ENCODE measurements at regions not wholly inside any gene's neighbourhood (a gene's known extent, or its start where the extent isn't known, plus 50 kb on each side); places are given as distances from the start of the nearest gene placed in this dataset.

- H3K27ac ChIP-seq = no peak overlapping the region
- TF ChIP-seq CTCF (IDR thresholded peaks at IDR 0.05) = no peak
- TF ChIP-seq ZFX (IDR thresholded peaks at IDR 0.05; ENCODE audit: borderline replicate concordance) = no peak
Observed at GRCh38 chr17:77306790-77307478, 166.2 kb downstream of the SEC14L1 start.

GRCh38 chr17:77307479-77308198 lies 166.9 kb downstream of the SEC14L1 start:
- no peak overlapping the region for H3K27ac ChIP-seq
- TF ChIP-seq ZFX (IDR thresholded peaks at IDR 0.05; ENCODE audit: borderline replicate concordance) (no peak), CTCF (IDR thresholded peaks at IDR 0.05) (no peak)

- no peak overlapping the region for H3K27ac ChIP-seq
Observed at GRCh38 chr17:77308861-77309726, 168.3 kb downstream of the SEC14L1 start.

GRCh38 chr17:77310336-77310735 lies 169.6 kb downstream of the SEC14L1 start:
- TF ChIP-seq ZFX (IDR thresholded peaks at IDR 0.05; ENCODE audit: borderline replicate concordance) = no peak
- no peak for TF ChIP-seq CTCF (IDR thresholded peaks at IDR 0.05)
- no peak overlapping the region for H3K27ac ChIP-seq

More at GRCh38 chr17:77308861-77309726, 168.3 kb downstream of the SEC14L1 start:
- TF ChIP-seq CTCF (IDR thresholded peaks at IDR 0.05) (no peak), ZFX (IDR thresholded peaks at IDR 0.05; ENCODE audit: borderline replicate concordance) (no peak)

GRCh38 chr17:77311371-77311981 lies 170.7 kb downstream of the SEC14L1 start:
- TF ChIP-seq CTCF (IDR thresholded peaks at IDR 0.05) = no peak
- TF ChIP-seq ZFX (IDR thresholded peaks at IDR 0.05; ENCODE audit: borderline replicate concordance) = no peak
- H3K27ac ChIP-seq = no peak overlapping the region

- H3K27ac ChIP-seq = no peak overlapping the region
- TF ChIP-seq ZFX (IDR thresholded peaks at IDR 0.05; ENCODE audit: borderline replicate concordance) = no peak
Observed at GRCh38 chr17:77312061-77312701, 171.4 kb downstream of the SEC14L1 start.

Data from 22Rv1 (cell line).